Fibroblast of lung (primary cell): ENCODE measurements at regions not wholly inside any gene's neighbourhood (a gene's known extent, or its start where the extent isn't known, plus 50 kb on each side); places are given as distances from the start of the nearest gene placed in this dataset.

Source experiments
- DNase-seq, 2 donors: peaks; one replicate each; pipeline versions ENCODE4 v3.0.0 to v3.0.0-alpha.2; 2010; ENCODE audit warnings: low read depth in 2 of 2
- H2AFZ ChIP-seq: 2 replicates; pipeline ENCODE4 v1.5.1; 2012; ENCODE audit warnings: low read length, control low read depth, inconsistent platforms
- H3K27ac ChIP-seq: 2 replicates; pipeline ENCODE4 v1.5.1; 2011; ENCODE audit warnings: low read length, control low read depth; ENCODE audit not compliant: insufficient read depth
- H3K27me3 ChIP-seq: 2 replicates; pipeline ENCODE4 v1.5.1; 2011; ENCODE audit warnings: mild to moderate bottlenecking, low read length; ENCODE audit not compliant: control insufficient read depth, insufficient read depth
- H3K36me3 ChIP-seq: 2 replicates; pipeline ENCODE4 v1.5.1; 2011; ENCODE audit warnings: low read length; ENCODE audit not compliant: control insufficient read depth, insufficient read depth
- H3K4me1 ChIP-seq: 2 replicates; pipeline ENCODE4 v1.5.1; 2011; ENCODE audit warnings: low read length; ENCODE audit not compliant: control insufficient read depth, insufficient read depth; ENCODE audit errors: extremely low read depth
- H3K4me2 ChIP-seq: 2 replicates; pipeline ENCODE4 v1.5.1; 2011; ENCODE audit warnings: low read length, control low read depth; ENCODE audit not compliant: insufficient read depth; ENCODE audit errors: extremely low read depth
- H3K4me3 ChIP-seq, 4 experiments: fragments of 200-600 bp in 1 of 4; sonication (generic) in 1 of 4; replicated peaks in 1 of 4; 2 replicates each; pipeline ENCODE4 v1.5.1; 2011 to 2016; ENCODE audit warnings: low read length in 4 of 4, low read depth in 3 of 4, mild to moderate bottlenecking in 3 of 4, control low read depth in 2 of 4, inconsistent platforms in 1 of 4, mixed read lengths in 1 of 4; ENCODE audit not compliant: insufficient read depth in 1 of 4; ENCODE audit errors: control extremely low read depth in 1 of 4
- H3K79me2 ChIP-seq: 2 replicates; pipeline ENCODE4 v1.5.1; 2012; ENCODE audit warnings: mild to moderate bottlenecking, low read length, inconsistent platforms; ENCODE audit not compliant: control insufficient read depth, insufficient read depth
- H3K9ac ChIP-seq: 2 replicates; pipeline ENCODE4 v1.5.1; 2011; ENCODE audit warnings: mild to moderate bottlenecking, low read length, control low read depth; ENCODE audit not compliant: insufficient read depth
- H3K9me3 ChIP-seq: 2 replicates; pipeline ENCODE4 v1.5.1; 2012; ENCODE audit warnings: low read depth, low read length; ENCODE audit not compliant: control insufficient read depth, insufficient read depth
- H4K20me1 ChIP-seq: 2 replicates; pipeline ENCODE4 v1.5.1; 2011; ENCODE audit warnings: low read length; ENCODE audit not compliant: control insufficient read depth, insufficient read depth; ENCODE audit errors: extremely low read depth
- EZH2 ChIP-seq: IDR thresholded peaks from 2 replicates; pipeline ENCODE4 v1.5.1; 2012; ENCODE audit warnings: low read length, control low read depth, mild to moderate bottlenecking; ENCODE audit errors: missing control alignments
- TF ChIP-seq, protein P1 (sequence below), 2 donors: IDR thresholded peaks in 1 of 2; conservative IDR thresholded peaks in 1 of 2; 1 replicate in 1 of 2; 2 replicates in 1 of 2; pipeline ENCODE4 v1.5.1; 2011 to 2012; ENCODE audit warnings: low read length in 2 of 2, control low read depth in 1 of 2, inconsistent platforms in 1 of 2, low read depth in 1 of 2, mild to moderate bottlenecking in 1 of 2

DNA sequence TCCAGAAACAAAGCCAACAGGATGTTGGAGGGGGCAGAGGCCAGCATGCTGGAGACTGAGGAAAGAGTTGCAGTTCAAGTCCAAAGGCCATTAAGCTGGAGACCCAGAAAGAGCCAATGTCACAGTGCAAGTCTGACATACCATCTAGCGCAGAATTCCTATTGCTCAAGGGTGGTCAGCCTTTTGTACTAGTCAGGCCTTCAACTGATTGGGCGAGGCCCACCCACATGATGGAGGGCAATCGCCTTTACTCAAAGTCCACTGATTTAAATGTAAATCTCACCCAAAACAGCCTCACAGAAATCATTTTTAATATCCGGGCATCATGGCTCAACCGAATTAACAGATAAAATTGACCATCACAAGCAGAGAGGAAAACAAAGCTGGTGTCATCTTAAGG lies 113.9 kb downstream of the RCN1 start:
- no peak overlapping the region for H3K9ac ChIP-seq
- TF ChIP-seq EZH2: no peak
- TF ChIP-seq, protein P1, sequence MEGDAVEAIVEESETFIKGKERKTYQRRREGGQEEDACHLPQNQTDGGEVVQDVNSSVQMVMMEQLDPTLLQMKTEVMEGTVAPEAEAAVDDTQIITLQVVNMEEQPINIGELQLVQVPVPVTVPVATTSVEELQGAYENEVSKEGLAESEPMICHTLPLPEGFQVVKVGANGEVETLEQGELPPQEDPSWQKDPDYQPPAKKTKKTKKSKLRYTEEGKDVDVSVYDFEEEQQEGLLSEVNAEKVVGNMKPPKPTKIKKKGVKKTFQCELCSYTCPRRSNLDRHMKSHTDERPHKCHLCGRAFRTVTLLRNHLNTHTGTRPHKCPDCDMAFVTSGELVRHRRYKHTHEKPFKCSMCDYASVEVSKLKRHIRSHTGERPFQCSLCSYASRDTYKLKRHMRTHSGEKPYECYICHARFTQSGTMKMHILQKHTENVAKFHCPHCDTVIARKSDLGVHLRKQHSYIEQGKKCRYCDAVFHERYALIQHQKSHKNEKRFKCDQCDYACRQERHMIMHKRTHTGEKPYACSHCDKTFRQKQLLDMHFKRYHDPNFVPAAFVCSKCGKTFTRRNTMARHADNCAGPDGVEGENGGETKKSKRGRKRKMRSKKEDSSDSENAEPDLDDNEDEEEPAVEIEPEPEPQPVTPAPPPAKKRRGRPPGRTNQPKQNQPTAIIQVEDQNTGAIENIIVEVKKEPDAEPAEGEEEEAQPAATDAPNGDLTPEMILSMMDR (conservative IDR thresholded peaks at IDR 0.05 in 1 of 2, IDR thresholded peaks at IDR 0.05 in 1 of 2; ENCODE audit: low read depth in 1 of 2, low read length in 2 of 2): no peak
- DNase-seq: no peak
- H3K4me1 ChIP-seq: no peaks in the 10 kb centered on the region
- no peaks in the 10 kb centered on the region for H3K79me2 ChIP-seq
- no peak overlapping the region for H3K4me3 ChIP-seq
- no peak overlapping the region for H2AFZ ChIP-seq
- no peak overlapping the region for H3K4me2 ChIP-seq
- H3K9me3 ChIP-seq: no peaks in the 10 kb centered on the region
- no peaks in the 10 kb centered on the region for H3K27me3 ChIP-seq
- no peak overlapping the region for H3K27ac ChIP-seq
- no peaks in the 10 kb centered on the region for H4K20me1 ChIP-seq
- H3K36me3 ChIP-seq: no peaks in the 10 kb centered on the region

- no peak overlapping the region for H2AFZ ChIP-seq
- H4K20me1 ChIP-seq: no peaks in the 10 kb centered on the region
- peak; percentile 32 to 79 for DNase-seq
- no peaks in the 10 kb centered on the region for H3K79me2 ChIP-seq
- no peak overlapping the region for H3K27ac ChIP-seq
- no peak for TF ChIP-seq EZH2
- TF ChIP-seq, protein P1 (conservative IDR thresholded peaks at IDR 0.05 in 1 of 2, IDR thresholded peaks at IDR 0.05 in 1 of 2; ENCODE audit: low read depth in 1 of 2, low read length in 2 of 2): no peak
- H3K36me3 ChIP-seq: no peaks in the 10 kb centered on the region
- H3K4me2 ChIP-seq: no peak overlapping the region
- H3K9ac ChIP-seq: no peak overlapping the region
- H3K4me1 ChIP-seq: no peaks in the 10 kb centered on the region
- no peaks in the 10 kb centered on the region for H3K9me3 ChIP-seq
- H3K27me3 ChIP-seq: no peaks in the 10 kb centered on the region
- H3K4me3 ChIP-seq: no peak overlapping the region
These were observed 119.7 kb downstream of the RCN1 start for GRCh38 chr11:32210556-32210955.

DNA sequence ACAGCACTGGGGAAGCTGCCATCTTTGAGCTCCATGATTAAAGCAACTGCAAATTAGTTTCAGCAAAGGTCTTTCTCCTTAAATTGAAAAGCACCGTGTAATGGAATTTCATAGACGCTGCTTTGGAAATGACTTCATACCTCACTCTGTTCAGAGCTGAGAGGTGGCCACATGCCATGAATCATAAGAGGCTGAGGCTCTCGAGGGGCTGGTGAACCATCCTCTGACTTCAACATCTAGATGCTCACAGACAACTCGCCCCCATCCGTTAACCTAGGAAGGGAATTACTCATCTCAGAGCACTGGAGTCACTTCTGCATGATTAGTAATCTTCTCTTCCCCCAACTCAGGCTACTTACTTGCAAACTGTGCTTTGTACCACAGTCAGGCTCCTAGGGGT lies 122.3 kb downstream of the RCN1 start:
- TF ChIP-seq, protein P1 (conservative IDR thresholded peaks at IDR 0.05 in 1 of 2, IDR thresholded peaks at IDR 0.05 in 1 of 2; ENCODE audit: low read depth in 1 of 2, low read length in 2 of 2): no peak
- no peak for TF ChIP-seq EZH2
- Histone ChIP-seq H2AFZ (no peak overlapping the region), H3K27ac (no peak overlapping the region), H3K36me3 (no peaks in the 10 kb centered on the region), H3K27me3 (no peaks in the 10 kb centered on the region), H3K4me2 (no peak overlapping the region), H3K4me3 (no peak overlapping the region), H4K20me1 (no peaks in the 10 kb centered on the region), H3K79me2 (no peaks in the 10 kb centered on the region), H3K4me1 (no peaks in the 10 kb centered on the region), H3K9me3 (no peaks in the 10 kb centered on the region), H3K9ac (no peak overlapping the region)
- DNase-seq: peak; percentile 12 to 93
